Fibroblast of mammary gland (primary cell): ENCODE measurements at regions not wholly inside any gene's neighbourhood (a gene's known extent, or its start where the extent isn't known, plus 50 kb on each side); places are given as distances from the start of the nearest gene placed in this dataset.
"Not testable (repeated sequence)": the region's sequence is repeated elsewhere in the genome, so short reads cannot be mapped to it uniquely, and the experiment has no call there.

Source experiments
- DNase-seq: peaks from one replicate; pipeline ENCODE4 v3.0.0-alpha.2; 2010; ENCODE audit warnings: low read depth
- H3K4me3 ChIP-seq: 2 replicates; pipeline ENCODE4 v1.5.1; 2011; ENCODE audit warnings: low read depth, mild to moderate bottlenecking, low read length, moderate library complexity; ENCODE audit not compliant: control insufficient read depth
- TF ChIP-seq, protein P1 (sequence below): conservative IDR thresholded peaks from 2 replicates; pipeline ENCODE4 v1.5.1; 2011; ENCODE audit warnings: low read depth, low read length, inconsistent platforms; ENCODE audit not compliant: control insufficient read depth, insufficient read depth

DNA sequence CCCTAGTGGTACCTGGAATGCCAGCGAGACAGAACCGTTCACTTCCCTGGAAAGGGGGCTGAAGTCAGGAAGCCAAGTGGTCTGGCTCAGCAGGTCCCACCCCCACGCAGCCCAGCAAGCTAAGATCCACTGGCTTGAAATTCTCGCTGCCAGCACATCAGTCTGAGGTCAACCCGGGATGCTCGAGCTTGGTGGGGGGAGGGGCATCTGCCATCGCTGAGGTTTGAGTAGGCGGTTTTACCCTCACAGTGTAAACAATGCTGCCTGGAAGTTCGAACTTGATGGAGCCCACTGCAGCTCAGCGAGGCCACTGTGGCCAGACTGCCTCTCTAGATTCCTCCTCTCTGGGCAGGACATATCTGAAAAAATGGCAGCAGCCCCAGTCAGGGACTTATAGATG is 464.7 kb upstream of the TOM1L1 start:
- no peak for DNase-seq
- H3K4me3 ChIP-seq, result no peak overlapping the region
- TF ChIP-seq, protein P1, sequence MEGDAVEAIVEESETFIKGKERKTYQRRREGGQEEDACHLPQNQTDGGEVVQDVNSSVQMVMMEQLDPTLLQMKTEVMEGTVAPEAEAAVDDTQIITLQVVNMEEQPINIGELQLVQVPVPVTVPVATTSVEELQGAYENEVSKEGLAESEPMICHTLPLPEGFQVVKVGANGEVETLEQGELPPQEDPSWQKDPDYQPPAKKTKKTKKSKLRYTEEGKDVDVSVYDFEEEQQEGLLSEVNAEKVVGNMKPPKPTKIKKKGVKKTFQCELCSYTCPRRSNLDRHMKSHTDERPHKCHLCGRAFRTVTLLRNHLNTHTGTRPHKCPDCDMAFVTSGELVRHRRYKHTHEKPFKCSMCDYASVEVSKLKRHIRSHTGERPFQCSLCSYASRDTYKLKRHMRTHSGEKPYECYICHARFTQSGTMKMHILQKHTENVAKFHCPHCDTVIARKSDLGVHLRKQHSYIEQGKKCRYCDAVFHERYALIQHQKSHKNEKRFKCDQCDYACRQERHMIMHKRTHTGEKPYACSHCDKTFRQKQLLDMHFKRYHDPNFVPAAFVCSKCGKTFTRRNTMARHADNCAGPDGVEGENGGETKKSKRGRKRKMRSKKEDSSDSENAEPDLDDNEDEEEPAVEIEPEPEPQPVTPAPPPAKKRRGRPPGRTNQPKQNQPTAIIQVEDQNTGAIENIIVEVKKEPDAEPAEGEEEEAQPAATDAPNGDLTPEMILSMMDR, result no peak

- TF ChIP-seq, protein P1, result no peak
- no peak for DNase-seq
These were observed 460.8 kb upstream of the TOM1L1 start for GRCh38 chr17:54439816-54440215.

GRCh38 chr17:54451051-54451450 is 449.6 kb upstream of the TOM1L1 start:
- H3K4me3 ChIP-seq, result no peak overlapping the region
- DNase-seq, result no peak
- TF ChIP-seq, protein P1, result no peak

More at GRCh38 chr17:54439816-54440215, 460.8 kb upstream of the TOM1L1 start:
- no peak overlapping the region for H3K4me3 ChIP-seq

- no peak for DNase-seq
- H3K4me3 ChIP-seq, result no peak overlapping the region
- TF ChIP-seq, protein P1, result no peak
These were observed 447.8 kb upstream of the TOM1L1 start for GRCh38 chr17:54452666-54453348.

DNA sequence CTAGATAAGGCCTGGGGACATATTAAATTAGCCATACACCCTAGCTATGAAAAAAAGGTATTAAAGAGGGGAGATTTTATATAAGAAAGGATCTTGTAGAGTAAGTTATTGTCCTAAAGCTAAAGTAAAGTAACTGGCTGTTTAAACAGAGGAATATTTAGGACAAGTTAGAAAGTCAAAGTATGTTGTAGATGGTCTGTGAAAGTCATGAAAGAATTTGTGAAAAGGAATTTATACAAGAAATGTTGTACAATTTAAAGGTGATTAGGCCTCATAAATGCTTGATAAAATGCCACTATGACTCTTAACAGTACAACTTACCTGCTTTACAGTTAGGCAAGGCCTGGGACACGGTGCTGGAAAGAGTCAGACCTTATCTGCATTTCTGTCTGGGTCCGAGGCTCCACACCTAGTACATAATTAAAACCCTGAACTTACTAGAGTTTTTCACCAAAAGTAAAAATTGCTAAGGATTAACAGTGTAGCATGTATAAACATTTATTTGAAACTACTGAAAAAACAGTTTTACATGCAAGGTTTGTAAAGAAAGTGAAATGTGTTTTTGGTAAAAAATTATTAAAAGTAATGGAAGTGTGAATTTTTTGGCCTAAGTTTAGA is 445.3 kb upstream of the TOM1L1 start:
- no peak overlapping the region for H3K4me3 ChIP-seq
- DNase-seq, result peak; percentile 0
- TF ChIP-seq, protein P1, result no peak

GRCh38 chr17:54465443-54465842 is 435.2 kb upstream of the TOM1L1 start:
- H3K4me3 ChIP-seq, DNase-seq: not testable (repeated sequence)

GRCh38 chr17:54466875-54467274 is 433.8 kb upstream of the TOM1L1 start:
- no peak overlapping the region for H3K4me3 ChIP-seq
- no peak for DNase-seq
- TF ChIP-seq, protein P1, result no peak
